ENCODE measurements at regions not wholly inside any gene's neighbourhood (a gene's known extent, or its start where the extent isn't known, plus 50 kb on each side); places are given as distances from the start of the nearest gene placed in this dataset.

DNA sequence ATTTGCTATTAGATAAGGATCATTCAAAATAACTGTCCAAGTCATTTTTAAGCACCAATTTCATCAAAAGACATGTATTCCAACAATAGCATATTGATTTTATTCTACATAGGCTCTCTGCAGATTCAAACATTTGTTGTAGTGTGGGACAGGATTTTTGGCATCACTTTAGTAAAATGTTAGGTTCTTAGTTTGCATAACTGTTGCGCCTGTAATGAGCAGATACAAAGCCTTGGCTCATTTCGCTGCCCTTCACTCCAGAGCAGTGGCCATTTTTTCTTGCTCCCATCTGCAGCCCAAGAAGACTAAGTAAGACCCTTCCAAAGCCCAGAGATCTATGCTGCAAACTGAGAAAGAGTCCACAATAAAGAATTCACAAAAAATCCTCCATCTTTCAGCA, 446.0 kb upstream of the MPDZ start:
- TF ChIP-seq POLR2AphosphoS5 (IDR thresholded peaks at IDR 0.05; ENCODE audit: borderline replicate concordance, low read depth, low read length): no peak
- TF ChIP-seq EZH2 (IDR thresholded peaks at IDR 0.05): no peak
- TF ChIP-seq FOXP2 (optimal IDR thresholded peaks at IDR 0.05; ENCODE audit: control extremely low read depth, extremely low read length, insufficient read depth): no peak

Data from SK-N-MC (cell line).